K562 (cell line): ENCODE measurements at regions not wholly inside any gene's neighbourhood (a gene's known extent, or its start where the extent isn't known, plus 50 kb on each side); places are given as distances from the start of the nearest gene placed in this dataset.

ENCODE experiments used
- ATAC-seq: fragments of 200-7000 bp; cut with Tn5 transposase; 3 replicates; pipeline ENCODE4 v1.9.1; 2020; ENCODE audit warnings: moderate library complexity
- BruUV-seq: library from RNA; stranded (reverse); fragments of 400-500 nt; replicated peaks from 2 replicates; lab custom pipeline; 2021; lab: Mats Ljungman, UMichigan
- CTCF ChIA-PET: fragments of 300-600 bp; formaldehyde crosslinking; extraction: SDS; loops from one replicate; lab custom pipeline; 2021; ENCODE audit warnings: low intra/inter-chr PET ratio; lab: Yijun Ruan, JAX
- POLR2A ChIA-PET: fragments of 300-600, 350-650 bp; sonication (Branson Sonifier 250); formaldehyde crosslinking; extraction: SDS; loops from one replicate; lab custom pipeline; 2021; ENCODE audit warnings: antibody characterized with exemption, inconsistent platforms; lab: Yijun Ruan, JAX
- DNase-seq, 4 experiments: peaks; one replicate each; pipeline versions ENCODE4 v3.0.0 to v3.0.0-alpha.2; 2011 to 2018; ENCODE audit warnings: low spot score in 3 of 4, mixed read lengths in 3 of 4; ENCODE audit errors: extremely low read depth in 1 of 4
- FAIRE-seq: peaks from 2 replicates; lab custom pipeline; 2011; peaks lifted over from hg19 to GRCh38; lab: Jason Lieb, UNC
- H2AFZ ChIP-seq: 2 replicates; pipeline ENCODE4 v1.6.0; 2011; ENCODE audit warnings: low read depth, low read length, control low read depth, inconsistent platforms
- H3K27ac ChIP-seq: fragments of 200-600 bp; 3 replicates; pipeline ENCODE4 v1.8.0; 2011; ENCODE audit warnings: low read depth, mild to moderate bottlenecking, control low read depth, inconsistent platforms, low read length, moderate library complexity, mixed read lengths; ENCODE audit errors: extremely low read depth
- H3K27me3 ChIP-seq, 2 experiments: fragments of 300-600 bp in 1 of 2; 2 replicates in 1 of 2; 3 replicates in 1 of 2; pipeline versions ENCODE4 v1.6.0 to v1.8.0; 2011; ENCODE audit warnings: inconsistent platforms in 2 of 2, low read length in 2 of 2, mild to moderate bottlenecking in 1 of 2, mixed read lengths in 1 of 2, moderate library complexity in 1 of 2; ENCODE audit not compliant: control insufficient read depth in 2 of 2, insufficient read depth in 2 of 2
- H3K36me3 ChIP-seq: fragments of 300-600 bp; 3 replicates; pipeline ENCODE4 v1.8.0; 2011; ENCODE audit warnings: mild to moderate bottlenecking, low read length, inconsistent platforms; ENCODE audit not compliant: control insufficient read depth, insufficient read depth
- H3K4me1 ChIP-seq, 2 experiments: fragments of 200-600 bp in 1 of 2; replicated peaks in 1 of 2; 2 replicates in 1 of 2; 3 replicates in 1 of 2; pipeline versions ENCODE4 v1.5.1 to v1.8.0; 2011; ENCODE audit warnings: inconsistent platforms in 2 of 2, low read length in 2 of 2, mild to moderate bottlenecking in 1 of 2, mixed read lengths in 1 of 2, moderate library complexity in 1 of 2; ENCODE audit not compliant: control insufficient read depth in 2 of 2, insufficient read depth in 2 of 2
- H3K4me2 ChIP-seq: 2 replicates; pipeline ENCODE4 v1.6.1; 2011; ENCODE audit warnings: low read length, control low read depth, inconsistent platforms, mixed read lengths; ENCODE audit not compliant: insufficient read depth
- H3K4me3 ChIP-seq: fragments of 200-600 bp; sonication (generic), shearing (Covaris generic); 2 replicates; pipeline ENCODE4 v1.5.1; 2016; ENCODE audit warnings: control low read depth, inconsistent platforms
- H3K79me2 ChIP-seq: fragments of 200-600 bp; 3 replicates; pipeline ENCODE4 v1.8.0; 2011; ENCODE audit warnings: low read length, inconsistent platforms; ENCODE audit not compliant: control insufficient read depth, insufficient read depth
- H3K9ac ChIP-seq, 2 experiments: 2 replicates each; pipeline versions ENCODE4 v1.6.0 to v1.6.1; 2011; ENCODE audit warnings: low read depth in 2 of 2, low read length in 2 of 2, control low read depth in 1 of 2, inconsistent platforms in 1 of 2, mild to moderate bottlenecking in 1 of 2, mixed read lengths in 1 of 2; ENCODE audit not compliant: insufficient read depth in 1 of 2
- H3K9me1 ChIP-seq: one replicate; pipeline ENCODE4 v1.6.0; 2011; ENCODE audit warnings: inconsistent platforms, mild to moderate bottlenecking, low read length, moderate library complexity; ENCODE audit not compliant: control insufficient read depth, insufficient read depth
- H3K9me3 ChIP-seq: replicated peaks from 2 replicates; pipeline ENCODE4 v1.5.1; 2011; ENCODE audit warnings: low read depth, low read length, inconsistent platforms; ENCODE audit not compliant: control insufficient read depth, insufficient read depth
- H4K20me1 ChIP-seq: replicated peaks from 2 replicates; pipeline ENCODE4 v1.6.1; 2011; ENCODE audit warnings: low read length, inconsistent platforms, mixed read lengths; ENCODE audit not compliant: control insufficient read depth, insufficient read depth
- ATF7 ChIP-seq: fragments of 450-650 bp; IDR thresholded peaks from 2 replicates; pipeline ENCODE4 v1.7.1; 2014; ENCODE audit warnings: mild to moderate bottlenecking, moderate library complexity
- ERF ChIP-seq: fragments of 450-650 bp; formaldehyde crosslinking; IDR thresholded peaks from 2 replicates; pipeline ENCODE4 v1.4.0; 2020; ENCODE audit warnings: mild to moderate bottlenecking, mixed read lengths
- HMG20B ChIP-seq: fragments of 250-450 bp; sonication (Bioruptor Pico); IDR thresholded peaks from 2 replicates; pipeline ENCODE4 v1.5.0; 2021; ENCODE audit warnings: mild to moderate bottlenecking
- NFXL1 ChIP-seq: fragments of 450-650 bp; formaldehyde crosslinking; IDR thresholded peaks from 2 replicates; pipeline ENCODE4 v1.4.0; 2021; ENCODE audit warnings: mild to moderate bottlenecking
- SIN3B ChIP-seq: fragments of 450-650 bp; IDR thresholded peaks from 2 replicates; pipeline ENCODE4 v1.6.1; 2017; ENCODE audit warnings: low read depth, mild to moderate bottlenecking, moderate library complexity
- ZNF133 ChIP-seq: fragments of 250-450 bp; sonication (Bioruptor Pico); IDR thresholded peaks from 2 replicates; pipeline ENCODE4 v1.4.0; 2020; ENCODE audit warnings: mild to moderate bottlenecking
- ZNF274 ChIP-seq: IDR thresholded peaks from 2 replicates; pipeline ENCODE4 v1.6.1; 2011; ENCODE audit warnings: low read depth, mild to moderate bottlenecking, low read length, moderate library complexity, borderline replicate concordance
- WGBS: fragments of 100-300 bp; shearing (Covaris generic); methylation state at CpG from one replicate; pipeline ENCODE4 v1.1.6; 2016; ENCODE audit warnings: low coverage, mixed read lengths; ENCODE audit not compliant: insufficient coverage; ENCODE audit errors: missing lambda C conversion rate; 5-methylcytosine and 5-hydroxymethylcytosine counted together
- in situ Hi-C: fragments of 300-500 bp; cut with MboI; formaldehyde crosslinking; loops from 4 replicates; pipeline ENCODE4 v1.15.0; 2018; ENCODE audit warnings: inconsistent platforms, mixed read lengths
- intact Hi-C: fragments of 100-400 bp; cut with micrococcal nuclease; formaldehyde crosslinking; loops from 2 replicates; pipeline ENCODE4 v1.14.2; 2022
- TF ChIP-seq, protein P1 (sequence below): sonication (generic); formaldehyde crosslinking; IDR thresholded peaks from 2 replicates; pipeline ENCODE4 v1.8.1; 2023; ENCODE audit warnings: mild to moderate bottlenecking, missing genetic modification reagents
- TF ChIP-seq, protein P2 (sequence below): sonication (generic); formaldehyde crosslinking; IDR thresholded peaks from 2 replicates; pipeline ENCODE4 v1.8.0; 2022; ENCODE audit warnings: mild to moderate bottlenecking, missing genetic modification reagents
- TF ChIP-seq, protein P3 (sequence below): fragments of 450-650 bp; formaldehyde crosslinking; IDR thresholded peaks from 2 replicates; pipeline ENCODE4 v1.4.0; 2020; ENCODE audit warnings: mild to moderate bottlenecking, moderate library complexity
- TF ChIP-seq, protein P4 (sequence below): IDR thresholded peaks from 2 replicates; pipeline ENCODE4 v1.6.1; 2016; ENCODE audit warnings: missing genetic modification characterization, missing compliant biosample characterization

DNA sequence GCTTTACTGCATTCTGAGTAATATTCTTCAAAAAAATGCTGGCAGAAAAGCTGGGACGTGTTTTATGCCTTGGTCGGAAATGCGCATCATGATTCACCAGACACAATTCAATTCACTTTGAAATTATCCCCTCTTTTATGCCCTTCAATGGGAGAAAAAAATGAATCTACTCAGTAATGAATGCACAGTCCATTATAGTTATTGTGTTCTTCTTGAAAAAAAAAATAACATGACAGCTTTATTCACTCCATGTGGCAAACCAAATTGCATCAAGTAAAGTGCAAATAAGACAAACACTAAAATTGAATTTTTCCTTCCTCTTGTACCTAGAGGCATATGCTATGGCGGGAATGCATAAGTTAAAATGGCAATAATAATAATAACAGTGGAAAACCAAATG lies 159.4 kb upstream of the IFNG-AS1 start:
- ATAC-seq (no peak), DNase-seq (no peak), FAIRE-seq (no peak)
- POLR2A ChIA-PET, result interaction anchor here (0.6 kb wide), 1 partner anchor 869 kb away, joined by 3 read pairs; no protein-coding TSS in a partner anchor
- Histone ChIP-seq H3K9me3 (no peaks in the 10 kb centered on the region), H3K9ac (no peak overlapping the region), H3K36me3 (no peaks in the 10 kb centered on the region), H4K20me1 (no peaks in the 10 kb centered on the region), H2AFZ (no peak overlapping the region), H3K27me3 (no peaks in the 10 kb centered on the region), H3K9me1 (no peaks in the 10 kb centered on the region), H3K4me1 (no peaks in the 10 kb centered on the region), H3K79me2 (no peaks in the 10 kb centered on the region), H3K27ac (no peak overlapping the region), H3K4me2 (no peak overlapping the region), H3K4me3 (no peak overlapping the region)
- CTCF ChIA-PET, result no interaction called here
- intact Hi-C loops (no loop called here), in situ Hi-C loops (no loop called here)
- TF ChIP-seq ZNF133 (CRISPR knock-in tag), result no peak
- TF ChIP-seq, protein P1, sequence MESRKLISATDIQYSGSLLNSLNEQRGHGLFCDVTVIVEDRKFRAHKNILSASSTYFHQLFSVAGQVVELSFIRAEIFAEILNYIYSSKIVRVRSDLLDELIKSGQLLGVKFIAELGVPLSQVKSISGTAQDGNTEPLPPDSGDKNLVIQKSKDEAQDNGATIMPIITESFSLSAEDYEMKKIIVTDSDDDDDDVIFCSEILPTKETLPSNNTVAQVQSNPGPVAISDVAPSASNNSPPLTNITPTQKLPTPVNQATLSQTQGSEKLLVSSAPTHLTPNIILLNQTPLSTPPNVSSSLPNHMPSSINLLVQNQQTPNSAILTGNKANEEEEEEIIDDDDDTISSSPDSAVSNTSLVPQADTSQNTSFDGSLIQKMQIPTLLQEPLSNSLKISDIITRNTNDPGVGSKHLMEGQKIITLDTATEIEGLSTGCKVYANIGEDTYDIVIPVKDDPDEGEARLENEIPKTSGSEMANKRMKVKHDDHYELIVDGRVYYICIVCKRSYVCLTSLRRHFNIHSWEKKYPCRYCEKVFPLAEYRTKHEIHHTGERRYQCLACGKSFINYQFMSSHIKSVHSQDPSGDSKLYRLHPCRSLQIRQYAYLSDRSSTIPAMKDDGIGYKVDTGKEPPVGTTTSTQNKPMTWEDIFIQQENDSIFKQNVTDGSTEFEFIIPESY, result no peak
- no peak for TF ChIP-seq ZNF274
- TF ChIP-seq, protein P2, sequence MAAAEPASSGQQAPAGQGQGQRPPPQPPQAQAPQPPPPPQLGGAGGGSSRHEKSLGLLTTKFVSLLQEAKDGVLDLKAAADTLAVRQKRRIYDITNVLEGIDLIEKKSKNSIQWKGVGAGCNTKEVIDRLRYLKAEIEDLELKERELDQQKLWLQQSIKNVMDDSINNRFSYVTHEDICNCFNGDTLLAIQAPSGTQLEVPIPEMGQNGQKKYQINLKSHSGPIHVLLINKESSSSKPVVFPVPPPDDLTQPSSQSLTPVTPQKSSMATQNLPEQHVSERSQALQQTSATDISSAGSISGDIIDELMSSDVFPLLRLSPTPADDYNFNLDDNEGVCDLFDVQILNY, result no peak
- no peak for TF ChIP-seq ERF (CRISPR knock-in tag)
- no peak for TF ChIP-seq SIN3B
- TF ChIP-seq HMG20B (CRISPR knock-in tag), result no peak
- TF ChIP-seq ATF7, result no peak
- TF ChIP-seq, protein P3, sequence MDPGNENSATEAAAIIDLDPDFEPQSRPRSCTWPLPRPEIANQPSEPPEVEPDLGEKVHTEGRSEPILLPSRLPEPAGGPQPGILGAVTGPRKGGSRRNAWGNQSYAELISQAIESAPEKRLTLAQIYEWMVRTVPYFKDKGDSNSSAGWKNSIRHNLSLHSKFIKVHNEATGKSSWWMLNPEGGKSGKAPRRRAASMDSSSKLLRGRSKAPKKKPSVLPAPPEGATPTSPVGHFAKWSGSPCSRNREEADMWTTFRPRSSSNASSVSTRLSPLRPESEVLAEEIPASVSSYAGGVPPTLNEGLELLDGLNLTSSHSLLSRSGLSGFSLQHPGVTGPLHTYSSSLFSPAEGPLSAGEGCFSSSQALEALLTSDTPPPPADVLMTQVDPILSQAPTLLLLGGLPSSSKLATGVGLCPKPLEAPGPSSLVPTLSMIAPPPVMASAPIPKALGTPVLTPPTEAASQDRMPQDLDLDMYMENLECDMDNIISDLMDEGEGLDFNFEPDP (CRISPR knock-in tag), result no peak
- no peak for TF ChIP-seq NFXL1 (CRISPR knock-in tag)
- TF ChIP-seq, protein P4, sequence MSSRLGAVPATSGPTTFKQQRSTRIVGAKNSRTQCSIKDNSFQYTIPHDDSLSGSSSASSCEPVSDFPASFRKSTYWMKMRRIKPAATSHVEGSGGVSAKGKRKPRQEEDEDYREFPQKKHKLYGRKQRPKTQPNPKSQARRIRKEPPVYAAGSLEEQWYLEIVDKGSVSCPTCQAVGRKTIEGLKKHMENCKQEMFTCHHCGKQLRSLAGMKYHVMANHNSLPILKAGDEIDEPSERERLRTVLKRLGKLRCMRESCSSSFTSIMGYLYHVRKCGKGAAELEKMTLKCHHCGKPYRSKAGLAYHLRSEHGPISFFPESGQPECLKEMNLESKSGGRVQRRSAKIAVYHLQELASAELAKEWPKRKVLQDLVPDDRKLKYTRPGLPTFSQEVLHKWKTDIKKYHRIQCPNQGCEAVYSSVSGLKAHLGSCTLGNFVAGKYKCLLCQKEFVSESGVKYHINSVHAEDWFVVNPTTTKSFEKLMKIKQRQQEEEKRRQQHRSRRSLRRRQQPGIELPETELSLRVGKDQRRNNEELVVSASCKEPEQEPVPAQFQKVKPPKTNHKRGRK (tag), result no peak
- 0% methylated on average over 4 of the region's 4 CpGs for WGBS
- no TSS peak for BruUV-seq
